Activated T-cell treated with anti-CD3 and anti-CD28 coated beads, Interleukin-2, amount 50 U/mL, for 72 hours (primary cell): ENCODE measurements at regions not wholly inside any gene's neighbourhood (a gene's known extent, or its start where the extent isn't known, plus 50 kb on each side); places are given as distances from the start of the nearest gene placed in this dataset.
"Not testable (repeated sequence)": the region's sequence is repeated elsewhere in the genome, so short reads cannot be mapped to it uniquely, and the experiment has no call there.

Experiments used
- ATAC-seq, 2 donors: fragments of 150-1000 bp; cut with Tn5 transposase; replicated peaks in 1 of 2; 2 replicates each; pipeline ENCODE4 v1.10.0; 2021; ENCODE audit warnings: moderate library complexity in 2 of 2, mild to moderate bottlenecking in 1 of 2
- DNase-seq, 2 donors: peaks; one replicate each; pipeline ENCODE4 v3.0.0; 2021 to 2022; ENCODE audit warnings: mixed read lengths in 1 of 2
- H3K27ac Mint-ChIP-seq: one replicate; pipeline ENCODE4 v1.8.0; 2022; ENCODE audit warnings: mild to moderate bottlenecking, moderate library complexity, mixed read lengths
- H3K27me3 Mint-ChIP-seq: one replicate; pipeline ENCODE4 v1.8.0; 2022; ENCODE audit warnings: low read depth, mixed read lengths
- H3K36me3 Mint-ChIP-seq, 2 donors: one replicate each; pipeline ENCODE4 v1.8.0; 2022; ENCODE audit warnings: mixed read lengths in 2 of 2, mild to moderate bottlenecking in 1 of 2; ENCODE audit not compliant: insufficient read depth in 2 of 2
- H3K4me1 Mint-ChIP-seq: one replicate; pipeline ENCODE4 v1.8.0; 2022; ENCODE audit warnings: low read depth, mixed read lengths
- H3K4me3 Mint-ChIP-seq, 2 donors: one replicate each; pipeline ENCODE4 v1.8.0; 2022; ENCODE audit warnings: mild to moderate bottlenecking in 2 of 2, mixed read lengths in 2 of 2, moderate library complexity in 2 of 2
- H3K9me3 Mint-ChIP-seq, 2 donors: one replicate each; pipeline ENCODE4 v1.8.0; 2022; ENCODE audit warnings: mixed read lengths in 2 of 2

DNA sequence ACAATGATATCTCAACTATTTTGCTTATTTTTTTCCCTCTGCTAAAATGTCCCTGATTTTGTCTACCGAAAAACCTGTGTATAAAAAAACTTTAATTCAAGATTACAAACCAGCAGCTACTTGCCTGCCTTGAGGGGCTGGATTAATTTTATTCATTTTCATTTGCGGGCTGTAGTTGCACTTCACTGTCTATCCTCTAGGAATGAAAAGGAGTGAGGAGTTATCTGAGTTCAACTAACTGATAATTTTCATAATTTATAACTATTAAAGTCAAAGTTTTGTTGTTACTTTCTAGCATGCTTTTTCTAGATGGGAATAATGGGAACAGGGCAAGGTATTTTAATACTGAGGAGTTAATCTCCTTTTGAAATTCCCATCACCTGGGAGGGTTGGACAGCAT, 50.3 kb upstream of the AGTPBP1 start:
- not testable (repeated sequence) for H3K4me1 Mint-ChIP-seq, DNase-seq, H3K9me3 Mint-ChIP-seq, H3K27ac Mint-ChIP-seq, ATAC-seq, H3K36me3 Mint-ChIP-seq, H3K4me3 Mint-ChIP-seq, H3K27me3 Mint-ChIP-seq

DNA sequence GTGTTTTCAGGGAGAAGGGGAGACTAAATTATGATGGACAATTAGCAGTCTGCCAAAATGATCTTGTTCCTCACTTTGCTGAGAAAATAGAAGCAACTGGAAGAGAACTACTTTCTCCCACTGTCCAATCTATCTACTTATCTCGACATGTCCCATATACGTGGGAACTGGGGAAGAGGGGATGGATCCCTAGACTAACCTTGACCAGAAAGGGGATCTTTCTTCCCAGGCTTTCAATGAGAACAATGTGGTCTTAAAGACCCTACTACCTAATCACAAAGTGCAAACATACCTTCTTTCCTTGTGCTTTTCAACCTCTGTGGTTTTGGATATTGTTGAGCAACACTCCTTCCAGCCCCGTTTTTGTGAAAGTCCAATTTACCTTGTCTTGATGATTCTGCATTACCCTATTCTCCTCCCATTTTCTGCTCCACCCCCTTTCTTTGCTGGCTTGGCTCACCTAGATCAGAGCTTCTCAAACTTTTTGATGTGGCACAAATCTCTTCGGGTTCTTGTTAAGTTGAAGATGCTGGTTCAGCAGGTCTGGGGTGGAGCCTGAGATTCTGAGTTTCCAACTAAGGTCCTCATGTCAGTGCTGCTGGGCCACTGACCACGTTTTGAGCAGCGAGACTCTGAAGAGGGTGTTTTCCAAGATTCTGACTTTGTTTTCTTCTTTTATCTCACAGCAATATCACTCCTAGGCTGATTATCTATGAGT, 61.4 kb upstream of the AGTPBP1 start:
- peaks cover 13% of the 10 kb centered on the region for H3K4me1 Mint-ChIP-seq
- H3K27me3 Mint-ChIP-seq, ATAC-seq, H3K27ac Mint-ChIP-seq, H3K9me3 Mint-ChIP-seq, H3K4me3 Mint-ChIP-seq, H3K36me3 Mint-ChIP-seq: not testable (repeated sequence)
- DNase-seq = peak; percentile 2 to 12

- ATAC-seq, H3K27me3 Mint-ChIP-seq, H3K9me3 Mint-ChIP-seq, H3K36me3 Mint-ChIP-seq, DNase-seq: not testable (repeated sequence)
- Mint-ChIP-seq H3K4me3 (peak overlapping the region in 1 of 2 donors; percentile 69), H3K4me1 (peaks cover 13% of the 10 kb centered on the region), H3K27ac (peak overlapping the region; percentile 47)
Measured at GRCh38 chr9:85804847-85805133, 63.0 kb upstream of the AGTPBP1 start.

DNA sequence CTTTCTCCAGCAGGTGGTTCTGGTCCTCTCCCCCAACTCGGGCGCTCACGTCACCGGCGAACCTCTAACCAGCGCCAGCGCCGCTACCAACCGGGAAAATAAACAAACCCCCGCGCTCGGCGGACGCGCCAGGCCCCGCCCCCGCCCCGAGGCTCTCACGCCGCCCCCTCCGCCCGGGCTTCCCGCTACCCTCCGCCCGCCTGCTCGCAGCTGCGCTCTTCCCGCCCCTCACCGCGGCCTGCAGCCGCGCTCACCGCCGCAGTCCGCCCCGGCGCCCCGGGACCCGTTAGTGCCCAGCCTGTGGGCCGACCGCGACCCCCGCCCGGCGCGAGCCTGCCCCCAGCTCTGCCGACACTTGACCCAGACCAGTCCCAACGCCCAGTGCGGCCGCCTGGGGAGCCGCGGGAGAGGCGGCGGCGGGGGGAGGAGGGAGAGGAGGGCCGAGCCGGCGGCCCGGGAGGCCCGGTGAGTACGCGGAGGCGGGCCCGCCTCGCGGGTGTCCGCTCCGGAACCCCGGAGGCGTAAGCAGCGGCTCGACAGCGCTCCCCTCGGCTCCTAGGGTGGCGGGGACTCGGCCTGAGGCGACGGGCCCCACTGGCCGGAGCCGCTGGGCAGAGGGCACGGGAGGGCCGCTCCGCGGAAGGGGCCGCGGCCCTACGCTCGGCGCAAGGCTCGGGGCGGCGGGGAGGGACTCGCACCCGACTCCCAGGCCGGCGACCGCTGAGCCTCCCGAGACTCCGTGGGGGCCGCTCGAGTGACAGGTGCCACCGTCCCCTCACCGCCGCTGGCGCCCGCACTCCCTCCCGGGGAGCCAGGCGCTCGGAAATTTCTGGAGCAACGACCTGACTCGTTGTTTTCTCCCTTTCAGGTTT, 63.6 kb upstream of the AGTPBP1 start:
- Mint-ChIP-seq H3K4me1 (peaks cover 13% of the 10 kb centered on the region), H3K36me3 (peaks cover 4 to 12% of the 10 kb centered on the region in 2 donors), H3K4me3 (peak overlapping the region; percentile 84 to 92), H3K27ac (peak overlapping the region; percentile 91)
- not testable (repeated sequence) for H3K9me3 Mint-ChIP-seq, H3K27me3 Mint-ChIP-seq
- DNase-seq (peak; percentile 71 to 77), ATAC-seq (peak; percentile 83 to 84)

DNA sequence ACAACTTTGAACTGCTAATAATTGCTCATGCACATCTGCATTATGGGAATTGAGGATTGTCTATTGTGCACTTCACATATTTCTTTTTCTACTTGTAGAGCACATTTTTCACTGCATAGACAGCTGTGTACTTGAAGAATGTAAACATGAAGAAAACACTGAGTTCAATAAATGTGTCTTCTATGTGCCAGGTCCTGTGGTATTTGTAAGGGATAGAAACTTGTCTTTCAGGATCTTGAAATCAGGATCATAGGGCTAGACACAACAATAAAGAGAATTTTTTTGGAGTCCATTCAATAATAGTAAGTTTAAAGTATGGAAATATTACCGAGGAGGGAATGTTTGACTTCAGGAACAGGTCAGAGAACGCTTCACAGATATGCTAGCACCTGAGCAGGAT, 66.6 kb upstream of the AGTPBP1 start:
- Mint-ChIP-seq H3K4me3 (peak overlapping the region in 1 of 2 donors; percentile 31), H3K4me1 (peaks cover 13% of the 10 kb centered on the region), H3K36me3 (peaks cover 4 to 16% of the 10 kb centered on the region in 2 donors)
- not testable (repeated sequence) for ATAC-seq, H3K27ac Mint-ChIP-seq, H3K9me3 Mint-ChIP-seq, DNase-seq, H3K27me3 Mint-ChIP-seq

DNA sequence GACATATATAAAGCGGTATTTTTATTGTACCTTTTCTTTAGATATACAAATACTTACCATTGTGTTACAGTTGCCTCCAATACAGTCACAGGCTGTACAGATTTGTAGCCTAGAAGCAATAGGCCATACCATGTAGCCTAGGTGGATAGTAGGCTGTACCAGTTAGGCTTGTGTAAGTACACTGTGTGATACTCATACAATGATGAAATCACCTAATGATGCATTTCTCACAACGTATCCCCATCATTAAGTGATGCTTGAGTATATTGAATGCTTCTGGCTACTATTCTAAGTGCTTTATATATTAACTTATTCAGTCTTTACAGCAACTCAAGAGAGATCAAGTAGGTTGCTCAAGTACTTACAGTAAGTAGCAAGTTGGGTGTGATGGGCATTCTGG, 71.6 kb upstream of the AGTPBP1 start:
- H3K27me3 Mint-ChIP-seq, DNase-seq, H3K9me3 Mint-ChIP-seq, H3K4me3 Mint-ChIP-seq, ATAC-seq, H3K36me3 Mint-ChIP-seq, H3K4me1 Mint-ChIP-seq, H3K27ac Mint-ChIP-seq: not testable (repeated sequence)

DNA sequence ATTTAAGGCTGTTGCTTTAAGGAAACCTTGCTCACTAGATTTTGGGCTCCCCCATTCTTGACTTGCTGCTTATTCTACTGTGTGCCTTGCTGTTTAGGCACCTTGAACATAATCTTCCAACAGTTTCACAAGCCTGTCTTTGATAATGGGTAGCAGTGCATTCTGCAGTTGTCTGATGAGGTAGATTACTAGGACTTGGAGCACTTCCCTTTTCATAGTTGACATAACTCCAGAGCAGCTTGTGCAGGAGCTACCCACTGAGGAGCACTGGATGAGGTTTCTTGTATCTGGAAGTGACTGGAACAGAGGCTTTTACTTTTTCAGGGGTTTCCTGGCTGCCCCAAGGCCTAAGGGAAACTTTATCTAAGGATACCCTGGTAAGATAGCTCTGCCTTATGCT, 73.0 kb upstream of the AGTPBP1 start:
- not testable (repeated sequence) for DNase-seq, H3K36me3 Mint-ChIP-seq, H3K27ac Mint-ChIP-seq, H3K4me1 Mint-ChIP-seq, H3K9me3 Mint-ChIP-seq, H3K4me3 Mint-ChIP-seq, H3K27me3 Mint-ChIP-seq, ATAC-seq

- DNase-seq = peak in 1 of 2 donors; percentile 7
- H3K27me3 Mint-ChIP-seq, H3K27ac Mint-ChIP-seq, H3K36me3 Mint-ChIP-seq, H3K4me1 Mint-ChIP-seq, H3K9me3 Mint-ChIP-seq, H3K4me3 Mint-ChIP-seq: not testable (repeated sequence)
- ATAC-seq = peak; percentile 45 to 55
Measured at GRCh38 chr9:85818971-85819370, 77.2 kb upstream of the AGTPBP1 start.

DNA sequence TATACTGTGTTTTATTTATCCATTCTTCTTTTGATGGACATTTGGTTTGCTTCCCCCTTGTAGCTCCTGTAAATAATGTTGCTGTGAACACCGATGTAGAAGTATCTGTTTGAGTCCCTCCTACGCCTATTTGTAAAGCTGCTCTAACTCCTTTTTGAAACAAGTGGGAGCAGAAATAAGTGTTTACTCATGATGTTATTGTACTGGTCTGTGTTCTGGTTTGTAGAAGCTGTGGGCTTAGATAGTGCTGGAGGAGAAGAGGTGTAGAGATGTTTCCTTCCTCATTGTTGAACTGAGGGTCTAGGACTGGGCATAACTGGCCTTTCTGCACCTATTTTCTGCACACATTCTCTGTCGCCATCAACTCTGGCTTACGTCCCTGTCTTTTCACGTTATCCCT, 78.8 kb upstream of the AGTPBP1 start:
- H3K4me1 Mint-ChIP-seq = not testable (repeated sequence)

GRCh38 chr9:85824949-85825348, 83.2 kb upstream of the AGTPBP1 start:
- H3K27me3 Mint-ChIP-seq, ATAC-seq, H3K27ac Mint-ChIP-seq, H3K4me3 Mint-ChIP-seq, H3K4me1 Mint-ChIP-seq, H3K36me3 Mint-ChIP-seq, H3K9me3 Mint-ChIP-seq, DNase-seq: not testable (repeated sequence)

More for the DNA sequence above, 78.8 kb upstream of the AGTPBP1 start:
- ATAC-seq, H3K27me3 Mint-ChIP-seq, H3K27ac Mint-ChIP-seq, H3K36me3 Mint-ChIP-seq, H3K9me3 Mint-ChIP-seq, DNase-seq, H3K4me3 Mint-ChIP-seq: not testable (repeated sequence)

- not testable (repeated sequence) for H3K36me3 Mint-ChIP-seq, ATAC-seq, DNase-seq, H3K9me3 Mint-ChIP-seq, H3K4me1 Mint-ChIP-seq, H3K27me3 Mint-ChIP-seq, H3K4me3 Mint-ChIP-seq, H3K27ac Mint-ChIP-seq
Measured at GRCh38 chr9:85834591-85834990, 92.8 kb upstream of the AGTPBP1 start.

DNA sequence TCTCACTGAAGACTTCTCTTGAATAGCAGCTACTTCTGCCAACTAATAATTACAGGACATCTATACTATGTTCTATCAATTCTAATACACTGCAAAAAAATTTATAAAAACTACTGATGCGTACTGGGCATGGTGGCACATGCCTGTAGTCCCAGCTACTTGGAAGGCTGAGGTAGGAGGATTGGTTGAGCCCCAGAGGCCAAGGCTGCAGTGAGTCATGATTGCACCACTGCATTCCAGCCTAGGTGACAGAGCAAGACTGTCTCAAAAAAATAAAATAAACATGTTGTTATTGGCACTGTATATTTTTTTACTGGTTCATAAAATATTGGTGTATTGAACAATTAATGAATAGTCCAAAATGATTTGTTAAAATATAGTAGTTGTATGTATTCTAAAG, 97.0 kb upstream of the NAA35 start:
- not testable (repeated sequence) for H3K27ac Mint-ChIP-seq, H3K36me3 Mint-ChIP-seq, DNase-seq, H3K4me1 Mint-ChIP-seq, ATAC-seq, H3K27me3 Mint-ChIP-seq, H3K9me3 Mint-ChIP-seq, H3K4me3 Mint-ChIP-seq

DNA sequence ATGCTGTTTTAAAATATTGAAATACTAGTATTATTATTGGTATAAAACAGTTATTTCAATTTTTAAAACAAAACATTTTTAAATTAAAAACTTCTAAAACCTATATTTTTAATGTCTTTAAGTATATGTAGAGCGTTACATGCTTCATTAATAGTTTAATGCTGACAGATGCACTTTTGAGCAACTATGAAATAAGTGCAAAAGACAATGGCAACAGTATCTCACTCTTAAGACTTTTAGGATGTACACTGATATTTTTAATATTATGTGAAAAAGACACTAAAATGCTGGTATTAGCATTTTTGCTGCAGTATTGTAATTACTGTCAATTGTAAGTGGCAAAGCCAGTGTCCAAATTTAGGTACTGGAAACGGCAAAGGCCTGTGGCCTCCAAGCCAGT, 93.2 kb upstream of the NAA35 start:
- DNase-seq, H3K4me3 Mint-ChIP-seq, H3K36me3 Mint-ChIP-seq, H3K9me3 Mint-ChIP-seq, H3K27ac Mint-ChIP-seq, H3K27me3 Mint-ChIP-seq, ATAC-seq, H3K4me1 Mint-ChIP-seq: not testable (repeated sequence)
